DOHH2 (cell line): ENCODE measurements at regions not wholly inside any gene's neighbourhood (a gene's known extent, or its start where the extent isn't known, plus 50 kb on each side); places are given as distances from the start of the nearest gene placed in this dataset.

ENCODE experiments used
- H3F3A ChIP-seq: fragments of 200-600 bp; sonication (generic), shearing (Covaris generic); 2 replicates; pipeline ENCODE4 v1.6.0; 2016; ENCODE audit warnings: antibody characterized with exemption, mild to moderate bottlenecking; ENCODE audit not compliant: control insufficient read depth, insufficient read depth
- H3K27ac ChIP-seq: fragments of 200-600 bp; sonication (generic); 2 replicates; pipeline ENCODE4 v1.5.1; 2014; ENCODE audit warnings: low read depth, mild to moderate bottlenecking, low read length, moderate library complexity
- H3K27me3 ChIP-seq: fragments of 200-600 bp; sonication (generic); 2 replicates; pipeline ENCODE4 v1.6.1; 2014; ENCODE audit warnings: mild to moderate bottlenecking, low read length, mixed read lengths; ENCODE audit not compliant: control insufficient read depth
- H3K36me3 ChIP-seq: fragments of 200-600 bp; sonication (generic); 2 replicates; pipeline ENCODE4 v1.6.1; 2014; ENCODE audit warnings: mild to moderate bottlenecking, low read length, moderate library complexity, mixed read lengths; ENCODE audit not compliant: control insufficient read depth
- H3K4me1 ChIP-seq: fragments of 200-600 bp; sonication (generic); 2 replicates; pipeline ENCODE4 v1.6.1; 2014; ENCODE audit warnings: mild to moderate bottlenecking, low read length, mixed read lengths; ENCODE audit not compliant: control insufficient read depth
- H3K4me2 ChIP-seq: fragments of 200-600 bp; sonication (generic); 2 replicates; pipeline ENCODE4 v1.6.0; 2014; ENCODE audit warnings: mild to moderate bottlenecking, low read length, moderate library complexity
- H3K4me3 ChIP-seq: fragments of 200-600 bp; sonication (generic); 2 replicates; pipeline ENCODE4 v1.5.1; 2014; ENCODE audit warnings: mild to moderate bottlenecking, low read length, mixed read lengths
- H3K79me2 ChIP-seq: fragments of 200-600 bp; sonication (generic); 2 replicates; pipeline ENCODE4 v1.6.1; 2014; ENCODE audit warnings: mild to moderate bottlenecking, low read length, mixed read lengths; ENCODE audit not compliant: control insufficient read depth
- H3K9me2 ChIP-seq: fragments of 200-600 bp; sonication (generic); replicated peaks from 2 replicates; pipeline ENCODE4 v1.6.1; 2014; ENCODE audit warnings: mild to moderate bottlenecking, low read length, mixed read lengths; ENCODE audit not compliant: control insufficient read depth
- H3K9me3 ChIP-seq: fragments of 200-600 bp; sonication (generic); 2 replicates; pipeline ENCODE4 v1.6.1; 2014; ENCODE audit warnings: antibody characterized with exemption, low read length, mixed read lengths; ENCODE audit not compliant: control insufficient read depth, insufficient read depth
- H4K20me1 ChIP-seq: fragments of 200-600 bp; sonication (generic); 2 replicates; pipeline ENCODE4 v1.6.0; 2014; ENCODE audit warnings: low read depth, mild to moderate bottlenecking, antibody characterized with exemption, low read length, moderate library complexity; ENCODE audit not compliant: control insufficient read depth, insufficient read depth
- EZH2phosphoT487 ChIP-seq: fragments of 200-600 bp; sonication (generic); IDR thresholded peaks from 2 replicates; pipeline ENCODE4 v1.6.1; 2017; ENCODE audit warnings: borderline replicate concordance, mild to moderate bottlenecking, antibody characterized with exemption, low read length, moderate library complexity, mixed read lengths
- TF ChIP-seq, protein P1 (sequence below): fragments of 200-600 bp; sonication (generic); IDR thresholded peaks from one replicate; pipeline ENCODE4 v1.5.1; 2014; ENCODE audit warnings: antibody characterized with exemption, mild to moderate bottlenecking, low read depth, low read length; ENCODE audit not compliant: poor library complexity, severe bottlenecking

DNA sequence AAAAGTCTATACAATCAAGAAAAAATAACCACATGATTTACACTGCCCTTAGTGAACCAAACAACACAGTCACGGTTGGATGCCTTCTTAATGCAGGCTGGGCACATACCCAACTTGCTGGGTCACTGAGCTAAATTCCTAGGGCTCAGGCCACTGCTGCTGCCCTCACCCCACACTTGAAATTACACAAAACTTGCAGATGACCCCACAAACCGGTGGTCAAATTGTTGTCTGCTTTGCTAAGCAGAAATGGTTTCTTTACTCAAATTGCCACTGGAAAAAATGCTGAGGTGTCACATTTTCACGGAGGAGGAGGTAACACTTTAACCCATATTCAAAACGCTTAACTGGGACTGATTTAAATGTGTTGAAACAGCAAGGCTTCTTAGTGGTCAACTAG, 62.4 kb downstream of the HMHB1 start:
- Histone ChIP-seq H3K9me3 (no peaks in the 10 kb centered on the region), H3K9me2 (no peaks in the 10 kb centered on the region; the same call in 1 of the 2 replicates), H3F3A (no peaks in the 10 kb centered on the region), H3K4me2 (no peak overlapping the region), H3K4me1 (no peaks in the 10 kb centered on the region), H3K79me2 (no peaks in the 10 kb centered on the region), H3K27ac (no peak overlapping the region), H3K27me3 (no peaks in the 10 kb centered on the region), H4K20me1 (no peaks in the 10 kb centered on the region), H3K4me3 (no peak overlapping the region), H3K36me3 (no peaks in the 10 kb centered on the region)
- no peak for TF ChIP-seq EZH2phosphoT487
- TF ChIP-seq, protein P1, sequence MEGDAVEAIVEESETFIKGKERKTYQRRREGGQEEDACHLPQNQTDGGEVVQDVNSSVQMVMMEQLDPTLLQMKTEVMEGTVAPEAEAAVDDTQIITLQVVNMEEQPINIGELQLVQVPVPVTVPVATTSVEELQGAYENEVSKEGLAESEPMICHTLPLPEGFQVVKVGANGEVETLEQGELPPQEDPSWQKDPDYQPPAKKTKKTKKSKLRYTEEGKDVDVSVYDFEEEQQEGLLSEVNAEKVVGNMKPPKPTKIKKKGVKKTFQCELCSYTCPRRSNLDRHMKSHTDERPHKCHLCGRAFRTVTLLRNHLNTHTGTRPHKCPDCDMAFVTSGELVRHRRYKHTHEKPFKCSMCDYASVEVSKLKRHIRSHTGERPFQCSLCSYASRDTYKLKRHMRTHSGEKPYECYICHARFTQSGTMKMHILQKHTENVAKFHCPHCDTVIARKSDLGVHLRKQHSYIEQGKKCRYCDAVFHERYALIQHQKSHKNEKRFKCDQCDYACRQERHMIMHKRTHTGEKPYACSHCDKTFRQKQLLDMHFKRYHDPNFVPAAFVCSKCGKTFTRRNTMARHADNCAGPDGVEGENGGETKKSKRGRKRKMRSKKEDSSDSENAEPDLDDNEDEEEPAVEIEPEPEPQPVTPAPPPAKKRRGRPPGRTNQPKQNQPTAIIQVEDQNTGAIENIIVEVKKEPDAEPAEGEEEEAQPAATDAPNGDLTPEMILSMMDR: no peak

DNA sequence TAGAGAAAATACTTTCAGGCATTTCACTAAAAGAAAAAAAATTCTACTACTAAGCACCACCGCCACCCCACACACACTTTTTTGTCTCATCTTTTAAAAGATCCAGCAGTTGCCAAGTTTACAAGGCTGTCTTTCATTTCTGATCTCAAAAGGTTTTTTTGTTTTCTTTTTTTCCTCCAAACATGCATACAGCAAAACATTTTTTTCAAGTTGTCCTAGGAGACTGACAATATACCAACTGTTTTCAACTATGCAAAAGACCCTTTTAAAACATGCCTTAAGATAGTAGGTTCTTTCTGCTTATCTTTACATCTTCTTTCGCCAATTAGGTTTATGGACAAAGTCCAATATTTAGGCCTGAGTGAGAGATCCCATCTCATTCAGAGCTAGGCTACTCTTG, 65.2 kb downstream of the HMHB1 start:
- no peaks in the 10 kb centered on the region for H3K27me3 ChIP-seq
- no peaks in the 10 kb centered on the region for H3F3A ChIP-seq
- no peaks in the 10 kb centered on the region for H3K9me3 ChIP-seq
- H4K20me1 ChIP-seq: no peaks in the 10 kb centered on the region
- H3K4me3 ChIP-seq: no peak overlapping the region
- TF ChIP-seq, protein P1: no peak
- TF ChIP-seq EZH2phosphoT487: no peak
- no peaks in the 10 kb centered on the region for H3K79me2 ChIP-seq
- no peaks in the 10 kb centered on the region for H3K36me3 ChIP-seq
- no peak overlapping the region for H3K27ac ChIP-seq
- H3K4me2 ChIP-seq: no peak overlapping the region
- no peaks in the 10 kb centered on the region; the same call in 1 of the 2 replicates for H3K9me2 ChIP-seq
- no peaks in the 10 kb centered on the region for H3K4me1 ChIP-seq

DNA sequence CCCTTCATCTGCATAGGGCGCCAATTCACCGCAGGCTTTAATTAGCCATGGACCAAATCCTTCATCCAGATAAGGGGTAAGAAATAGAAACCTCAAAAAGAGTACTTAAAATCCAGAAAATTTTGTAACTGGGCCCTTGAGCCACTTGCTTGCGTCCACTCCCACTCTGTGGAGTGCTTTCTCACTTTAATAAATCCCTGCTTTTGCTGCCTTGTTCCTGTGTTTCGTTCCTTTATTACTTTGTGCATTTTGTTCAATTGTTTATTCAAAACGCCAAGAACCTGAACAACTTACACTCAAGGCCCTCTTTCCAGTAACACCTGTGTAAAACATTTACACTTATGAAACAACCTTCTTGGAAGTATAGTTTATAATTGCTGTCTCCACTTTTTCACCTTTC, 66.5 kb downstream of the HMHB1 start:
- H3K27me3 ChIP-seq: no peaks in the 10 kb centered on the region
- no peaks in the 10 kb centered on the region; the same call in 1 of the 2 replicates for H3K9me2 ChIP-seq
- H3K79me2 ChIP-seq: no peaks in the 10 kb centered on the region
- H4K20me1 ChIP-seq: no peaks in the 10 kb centered on the region
- no peaks in the 10 kb centered on the region for H3F3A ChIP-seq
- H3K4me3 ChIP-seq: no peak overlapping the region
- H3K9me3 ChIP-seq: no peaks in the 10 kb centered on the region
- H3K4me1 ChIP-seq: no peaks in the 10 kb centered on the region
- TF ChIP-seq EZH2phosphoT487: no peak
- TF ChIP-seq, protein P1: no peak
- no peak overlapping the region for H3K4me2 ChIP-seq
- no peak overlapping the region for H3K27ac ChIP-seq
- no peaks in the 10 kb centered on the region for H3K36me3 ChIP-seq

DNA sequence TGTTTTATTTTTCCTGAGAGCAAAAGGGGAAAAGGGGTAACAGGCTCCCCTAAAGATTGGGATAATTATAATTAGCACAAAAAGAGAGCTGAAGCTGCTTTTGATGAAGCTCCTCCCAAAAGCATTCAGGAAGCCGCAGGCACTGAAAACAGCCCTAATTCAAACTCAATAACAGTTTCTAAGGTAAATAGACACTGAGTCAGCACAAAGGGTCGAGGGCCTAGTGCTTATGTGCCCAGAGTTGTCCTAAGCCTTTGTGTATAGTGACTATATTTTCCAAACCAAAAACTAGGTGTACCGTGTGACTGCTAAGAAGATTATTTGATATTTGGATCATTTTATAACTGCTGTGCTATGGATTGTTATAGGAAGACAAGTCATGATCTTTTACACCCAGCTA, 67.7 kb downstream of the HMHB1 start:
- TF ChIP-seq, protein P1: no peak
- no peak for TF ChIP-seq EZH2phosphoT487
- H3K9me3 ChIP-seq: no peaks in the 10 kb centered on the region
- H3K27me3 ChIP-seq: no peaks in the 10 kb centered on the region
- H3F3A ChIP-seq: no peaks in the 10 kb centered on the region
- no peak overlapping the region for H3K4me3 ChIP-seq
- no peaks in the 10 kb centered on the region for H3K36me3 ChIP-seq
- H3K79me2 ChIP-seq: no peaks in the 10 kb centered on the region
- no peaks in the 10 kb centered on the region for H4K20me1 ChIP-seq
- no peak overlapping the region for H3K27ac ChIP-seq
- no peak overlapping the region for H3K4me2 ChIP-seq
- H3K4me1 ChIP-seq: no peaks in the 10 kb centered on the region
- H3K9me2 ChIP-seq: no peaks in the 10 kb centered on the region
